ENCODE measurements at regions not wholly inside any gene's neighbourhood (a gene's known extent, or its start where the extent isn't known, plus 50 kb on each side); places are given as distances from the start of the nearest gene placed in this dataset.

DNA sequence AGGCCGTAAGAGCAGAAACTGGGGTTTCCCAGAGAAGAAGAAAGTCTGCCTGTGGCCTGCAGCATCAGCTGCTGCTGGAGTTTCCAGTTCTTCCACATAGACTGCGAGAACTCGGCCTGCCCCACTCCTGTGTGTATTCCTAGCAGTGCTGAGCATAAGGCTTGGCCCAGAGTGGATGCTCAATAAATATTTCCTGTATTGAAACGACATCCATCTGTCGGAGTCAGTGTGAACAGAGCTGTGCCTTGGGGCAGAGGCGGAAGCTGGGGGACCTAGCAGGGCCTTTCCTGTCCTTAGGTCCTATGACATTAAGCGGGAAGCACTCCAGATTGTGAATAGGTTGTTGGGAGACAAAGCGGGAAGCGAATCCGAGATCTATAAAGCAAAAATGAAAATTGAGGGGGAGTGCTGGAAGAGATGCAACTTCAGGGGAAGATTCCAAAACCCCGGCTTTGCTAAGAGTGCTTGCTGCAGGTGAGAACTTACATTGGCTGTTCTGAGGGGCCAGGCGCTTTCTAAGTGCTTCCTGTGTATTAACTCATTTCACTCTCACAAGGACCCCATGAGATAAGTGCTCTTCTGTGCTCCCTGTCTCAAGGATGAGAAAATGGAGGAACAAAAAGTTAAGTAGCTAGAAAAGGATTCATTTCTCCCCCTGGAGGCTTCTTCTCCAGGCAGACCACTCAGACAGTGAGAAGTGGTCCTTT lies 76.1 kb upstream of the CXCL14 start (continued):
- no peak for TF ChIP-seq RAD21 (IDR thresholded peaks at IDR 0.05 in 1 of 2, conservative IDR thresholded peaks at IDR 0.05 in 1 of 2; ENCODE audit: low read depth in 2 of 2, low read length in 2 of 2)

All from H1 (cell line).